ENCODE measurements at regions not wholly inside any gene's neighbourhood (a gene's known extent, or its start where the extent isn't known, plus 50 kb on each side); places are given as distances from the start of the nearest gene placed in this dataset.

DNA sequence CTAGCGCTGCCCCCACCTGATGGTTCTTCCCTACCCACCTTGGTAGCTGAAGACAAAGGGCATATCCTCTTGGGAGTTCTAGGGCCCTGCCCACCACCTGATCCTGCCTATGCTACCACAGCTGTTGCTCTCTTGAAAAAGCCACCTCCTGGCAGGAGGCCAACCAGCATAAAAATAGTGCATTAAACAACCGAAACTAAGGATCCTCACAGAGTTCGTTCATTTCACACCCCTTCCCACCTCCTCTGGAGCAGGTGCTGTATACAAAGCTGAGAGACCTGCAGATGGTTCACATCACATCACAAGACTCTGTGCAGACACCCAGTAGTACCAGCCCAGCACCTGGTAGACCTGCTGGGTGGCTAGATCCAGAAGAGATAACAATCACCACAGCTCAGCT lies 1348.0 kb upstream of the TMEFF2 start:
- H3K79me2 ChIP-seq (ENCODE audit: insufficient read depth, low read length) = no peaks in the 10 kb centered on the region

DNA sequence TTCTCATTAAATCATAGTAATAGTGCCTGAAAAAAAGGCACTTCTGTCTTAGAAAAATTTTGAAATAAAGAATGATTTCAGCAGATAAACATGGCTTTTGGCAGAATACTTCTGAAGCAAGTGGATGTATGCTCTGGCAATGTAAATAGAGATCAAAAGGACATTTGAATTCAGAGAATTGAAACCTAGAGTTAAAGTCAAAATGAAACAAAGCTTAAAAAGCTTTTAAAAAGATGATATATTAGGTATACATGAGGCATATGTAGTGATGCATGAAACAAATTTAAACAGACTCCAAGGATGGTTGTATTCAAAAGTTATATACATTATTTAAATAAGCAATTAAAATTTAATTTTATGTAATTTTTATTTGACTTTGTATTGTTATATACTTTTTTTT lies 1344.5 kb upstream of the TMEFF2 start:
- Histone ChIP-seq H3K4me1 (ENCODE audit: insufficient read depth, low read length) (no peaks in the 10 kb centered on the region), H2AFZ (ENCODE audit: low read length) (no peak overlapping the region), H3K9me3 (ENCODE audit: low read depth, low read length) (no peaks in the 10 kb centered on the region), H3K79me2 (ENCODE audit: insufficient read depth, low read length) (no peaks in the 10 kb centered on the region), H3K36me3 (ENCODE audit: insufficient read depth, low read length) (no peaks in the 10 kb centered on the region), H3K27me3 (ENCODE audit: insufficient read depth, low read length) (no peaks in the 10 kb centered on the region), H3K27ac (ENCODE audit: low read depth, low read length) (no peak overlapping the region), H3K4me3 (ENCODE audit: insufficient read depth, low read length) (no peak overlapping the region), H4K20me1 (ENCODE audit: insufficient read depth, low read length) (no peaks in the 10 kb centered on the region), H3K4me2 (ENCODE audit: insufficient read depth, low read length) (no peak overlapping the region)
- TF ChIP-seq, protein P1, sequence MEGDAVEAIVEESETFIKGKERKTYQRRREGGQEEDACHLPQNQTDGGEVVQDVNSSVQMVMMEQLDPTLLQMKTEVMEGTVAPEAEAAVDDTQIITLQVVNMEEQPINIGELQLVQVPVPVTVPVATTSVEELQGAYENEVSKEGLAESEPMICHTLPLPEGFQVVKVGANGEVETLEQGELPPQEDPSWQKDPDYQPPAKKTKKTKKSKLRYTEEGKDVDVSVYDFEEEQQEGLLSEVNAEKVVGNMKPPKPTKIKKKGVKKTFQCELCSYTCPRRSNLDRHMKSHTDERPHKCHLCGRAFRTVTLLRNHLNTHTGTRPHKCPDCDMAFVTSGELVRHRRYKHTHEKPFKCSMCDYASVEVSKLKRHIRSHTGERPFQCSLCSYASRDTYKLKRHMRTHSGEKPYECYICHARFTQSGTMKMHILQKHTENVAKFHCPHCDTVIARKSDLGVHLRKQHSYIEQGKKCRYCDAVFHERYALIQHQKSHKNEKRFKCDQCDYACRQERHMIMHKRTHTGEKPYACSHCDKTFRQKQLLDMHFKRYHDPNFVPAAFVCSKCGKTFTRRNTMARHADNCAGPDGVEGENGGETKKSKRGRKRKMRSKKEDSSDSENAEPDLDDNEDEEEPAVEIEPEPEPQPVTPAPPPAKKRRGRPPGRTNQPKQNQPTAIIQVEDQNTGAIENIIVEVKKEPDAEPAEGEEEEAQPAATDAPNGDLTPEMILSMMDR (IDR thresholded peaks at IDR 0.05; ENCODE audit: extremely low read depth, low read depth, low read length) = no peak
- no peak for DNase-seq (ENCODE audit: insufficient read length, low spot score, missing footprints)

More for the DNA sequence above, 1348.0 kb upstream of the TMEFF2 start:
- H3K4me3 ChIP-seq (ENCODE audit: insufficient read depth, low read length) = no peak overlapping the region
- no peaks in the 10 kb centered on the region for H4K20me1 ChIP-seq (ENCODE audit: insufficient read depth, low read length)
- no peaks in the 10 kb centered on the region for H3K9me3 ChIP-seq (ENCODE audit: low read depth, low read length)
- H3K4me2 ChIP-seq (ENCODE audit: insufficient read depth, low read length) = no peak overlapping the region
- TF ChIP-seq, protein P1 (IDR thresholded peaks at IDR 0.05; ENCODE audit: extremely low read depth, low read depth, low read length) = no peak
- no peaks in the 10 kb centered on the region for H3K36me3 ChIP-seq (ENCODE audit: insufficient read depth, low read length)
- DNase-seq (ENCODE audit: insufficient read length, low spot score, missing footprints) = no peak
- H3K27me3 ChIP-seq (ENCODE audit: insufficient read depth, low read length) = no peaks in the 10 kb centered on the region
- no peak overlapping the region for H2AFZ ChIP-seq (ENCODE audit: low read length)
- H3K27ac ChIP-seq (ENCODE audit: low read depth, low read length) = no peak overlapping the region
- H3K4me1 ChIP-seq (ENCODE audit: insufficient read depth, low read length) = no peaks in the 10 kb centered on the region

DNA sequence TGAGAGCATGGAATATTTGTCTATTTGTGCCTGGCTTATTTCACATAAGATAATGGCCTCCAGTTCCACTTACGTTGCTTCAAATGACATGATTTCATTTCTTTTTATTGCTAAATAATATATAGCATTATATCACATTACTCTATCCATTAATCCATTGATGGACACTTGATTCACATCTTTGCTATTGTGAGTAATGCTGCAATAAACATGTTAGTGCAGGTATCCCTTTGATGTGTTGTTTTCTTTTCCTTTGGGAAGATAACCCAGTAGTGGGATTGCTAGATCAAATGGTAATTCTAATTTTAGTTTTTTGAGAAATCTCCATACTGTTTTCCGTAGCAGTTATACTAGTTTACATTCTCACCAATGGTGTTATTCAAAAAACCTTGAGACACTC lies 1343.3 kb upstream of the TMEFF2 start:
- no peak for DNase-seq (ENCODE audit: insufficient read length, low spot score, missing footprints)
- Histone ChIP-seq H3K9me3 (ENCODE audit: low read depth, low read length) (no peaks in the 10 kb centered on the region), H3K79me2 (ENCODE audit: insufficient read depth, low read length) (no peaks in the 10 kb centered on the region), H3K27me3 (ENCODE audit: insufficient read depth, low read length) (no peaks in the 10 kb centered on the region), H3K4me1 (ENCODE audit: insufficient read depth, low read length) (no peaks in the 10 kb centered on the region), H3K4me2 (ENCODE audit: insufficient read depth, low read length) (no peak overlapping the region), H4K20me1 (ENCODE audit: insufficient read depth, low read length) (no peaks in the 10 kb centered on the region), H3K4me3 (ENCODE audit: insufficient read depth, low read length) (no peak overlapping the region), H3K27ac (ENCODE audit: low read depth, low read length) (no peak overlapping the region), H2AFZ (ENCODE audit: low read length) (no peak overlapping the region), H3K36me3 (ENCODE audit: insufficient read depth, low read length) (no peaks in the 10 kb centered on the region)
- TF ChIP-seq, protein P1 (IDR thresholded peaks at IDR 0.05; ENCODE audit: extremely low read depth, low read depth, low read length) = no peak

DNA sequence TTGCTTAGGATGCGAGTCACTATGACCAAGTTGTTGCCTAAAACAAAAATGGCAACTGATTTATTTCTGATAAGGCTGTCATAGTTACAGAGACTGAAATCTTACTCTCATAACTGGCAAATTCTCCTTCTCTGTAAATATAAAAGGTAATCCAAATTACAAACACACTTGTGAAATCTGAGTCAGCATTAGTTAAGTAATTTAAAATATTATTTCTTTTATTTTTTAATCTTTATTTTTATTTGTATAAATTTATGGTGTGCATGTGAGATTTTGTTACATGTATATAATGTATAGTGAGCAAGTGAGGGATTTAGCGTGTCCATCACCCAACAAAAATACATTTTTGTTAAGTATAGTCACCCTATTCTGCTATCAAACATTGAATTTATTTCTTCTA lies 1342.8 kb upstream of the TMEFF2 start:
- Histone ChIP-seq H3K79me2 (ENCODE audit: insufficient read depth, low read length) (no peaks in the 10 kb centered on the region), H3K27ac (ENCODE audit: low read depth, low read length) (no peak overlapping the region), H4K20me1 (ENCODE audit: insufficient read depth, low read length) (no peaks in the 10 kb centered on the region), H2AFZ (ENCODE audit: low read length) (no peak overlapping the region), H3K27me3 (ENCODE audit: insufficient read depth, low read length) (no peaks in the 10 kb centered on the region), H3K4me2 (ENCODE audit: insufficient read depth, low read length) (no peak overlapping the region), H3K4me3 (ENCODE audit: insufficient read depth, low read length) (no peak overlapping the region), H3K4me1 (ENCODE audit: insufficient read depth, low read length) (no peaks in the 10 kb centered on the region), H3K36me3 (ENCODE audit: insufficient read depth, low read length) (no peaks in the 10 kb centered on the region), H3K9me3 (ENCODE audit: low read depth, low read length) (no peaks in the 10 kb centered on the region)
- DNase-seq (ENCODE audit: insufficient read length, low spot score, missing footprints) = no peak
- TF ChIP-seq, protein P1 (IDR thresholded peaks at IDR 0.05; ENCODE audit: extremely low read depth, low read depth, low read length) = no peak

Measured in osteoblast (primary cell).